ENCODE measurements at regions not wholly inside any gene's neighbourhood (a gene's known extent, or its start where the extent isn't known, plus 50 kb on each side); places are given as distances from the start of the nearest gene placed in this dataset.

DNA sequence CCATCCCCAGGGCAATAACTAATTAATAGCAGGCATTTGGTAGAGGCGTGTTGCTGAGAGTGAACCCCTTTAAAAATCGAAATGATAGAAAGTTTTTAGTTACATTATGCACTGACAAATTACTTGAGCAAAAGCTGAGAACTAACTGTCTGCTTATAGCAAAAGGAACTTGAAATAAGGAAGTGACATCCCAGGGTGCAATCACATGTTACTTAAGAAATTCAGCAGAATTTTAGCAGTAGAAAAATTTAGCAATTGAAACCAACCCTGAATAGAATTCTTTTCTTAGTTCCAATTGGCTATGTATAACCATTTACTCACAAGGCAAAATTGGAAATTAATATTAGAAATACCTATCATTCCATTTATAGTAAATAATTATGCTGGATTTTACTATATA is 139.5 kb upstream of the SAMSN1 start:
- Histone ChIP-seq H3K36me3 (no peaks in the 10 kb centered on the region), H3K27me3 (no peaks in the 10 kb centered on the region), H3K27ac (no peak overlapping the region), H3K9me3 (no peaks in the 10 kb centered on the region), H3K4me1 (no peaks in the 10 kb centered on the region), H3K4me3 (replicated peaks in 1 of 3) (no peak overlapping the region)
- TF ChIP-seq POLR2A (IDR thresholded peaks at IDR 0.05): no peak
- TF ChIP-seq, protein P1, sequence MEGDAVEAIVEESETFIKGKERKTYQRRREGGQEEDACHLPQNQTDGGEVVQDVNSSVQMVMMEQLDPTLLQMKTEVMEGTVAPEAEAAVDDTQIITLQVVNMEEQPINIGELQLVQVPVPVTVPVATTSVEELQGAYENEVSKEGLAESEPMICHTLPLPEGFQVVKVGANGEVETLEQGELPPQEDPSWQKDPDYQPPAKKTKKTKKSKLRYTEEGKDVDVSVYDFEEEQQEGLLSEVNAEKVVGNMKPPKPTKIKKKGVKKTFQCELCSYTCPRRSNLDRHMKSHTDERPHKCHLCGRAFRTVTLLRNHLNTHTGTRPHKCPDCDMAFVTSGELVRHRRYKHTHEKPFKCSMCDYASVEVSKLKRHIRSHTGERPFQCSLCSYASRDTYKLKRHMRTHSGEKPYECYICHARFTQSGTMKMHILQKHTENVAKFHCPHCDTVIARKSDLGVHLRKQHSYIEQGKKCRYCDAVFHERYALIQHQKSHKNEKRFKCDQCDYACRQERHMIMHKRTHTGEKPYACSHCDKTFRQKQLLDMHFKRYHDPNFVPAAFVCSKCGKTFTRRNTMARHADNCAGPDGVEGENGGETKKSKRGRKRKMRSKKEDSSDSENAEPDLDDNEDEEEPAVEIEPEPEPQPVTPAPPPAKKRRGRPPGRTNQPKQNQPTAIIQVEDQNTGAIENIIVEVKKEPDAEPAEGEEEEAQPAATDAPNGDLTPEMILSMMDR (IDR thresholded peaks at IDR 0.05): no peak
- 80 to 85% methylated on average over 2 of the region's 2 CpGs for WGBS, 2 donors
- no peak for DNase-seq
- intact Hi-C loops (cut with DNase I): no loop called here

DNA sequence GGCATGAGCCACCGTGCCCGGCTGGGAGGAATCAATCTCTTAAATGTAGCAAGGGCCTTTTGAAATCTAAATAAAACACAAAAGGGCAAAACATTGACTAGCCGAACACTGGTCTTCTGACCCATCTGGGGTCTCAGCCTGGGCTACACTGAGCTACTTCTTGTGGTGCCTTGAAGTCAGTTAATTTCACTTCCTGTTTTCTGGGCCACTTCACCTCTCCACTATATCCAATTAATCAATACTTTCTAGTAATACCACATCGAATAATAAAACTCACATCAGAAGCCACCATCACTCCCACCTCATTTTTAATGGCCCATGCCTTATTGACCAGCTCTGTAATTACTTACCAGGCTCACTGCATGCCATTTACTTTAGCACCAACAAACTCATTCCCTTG is 138.0 kb upstream of the SAMSN1 start:
- intact Hi-C loops (cut with DNase I): no loop called here
- Histone ChIP-seq H3K27me3 (no peaks in the 10 kb centered on the region), H3K9me3 (no peaks in the 10 kb centered on the region), H3K4me3 (replicated peaks in 1 of 3) (no peak overlapping the region), H3K27ac (no peak overlapping the region), H3K4me1 (no peaks in the 10 kb centered on the region), H3K36me3 (no peaks in the 10 kb centered on the region)
- no peak for TF ChIP-seq POLR2A (IDR thresholded peaks at IDR 0.05)
- TF ChIP-seq, protein P1 (IDR thresholded peaks at IDR 0.05): no peak
- 93 to 94% methylated on average over 4 of the region's 4 CpGs for WGBS, 2 donors
- no peak for DNase-seq

DNA sequence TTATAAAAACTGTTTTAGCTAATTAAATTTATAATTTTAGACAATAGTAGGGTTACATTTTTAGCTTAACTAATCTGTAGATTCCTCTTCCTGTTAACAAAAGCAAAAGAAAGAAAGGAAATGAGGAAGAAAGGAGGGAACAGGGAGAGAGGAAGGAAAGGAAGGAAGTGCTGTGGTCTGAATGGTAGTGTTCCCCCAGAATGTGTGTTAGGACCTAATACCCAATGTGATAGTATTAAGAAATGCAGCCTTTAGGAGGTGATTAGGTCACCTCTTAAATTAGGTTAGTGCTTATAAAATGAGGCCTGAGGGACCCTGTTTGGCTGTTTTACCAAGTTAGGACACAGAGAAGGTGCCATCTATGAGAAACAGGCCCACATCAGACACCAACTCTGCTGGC is 136.9 kb upstream of the SAMSN1 start:
- Histone ChIP-seq H3K9me3 (no peaks in the 10 kb centered on the region), H3K27me3 (no peaks in the 10 kb centered on the region), H3K27ac (no peak overlapping the region), H3K4me1 (no peaks in the 10 kb centered on the region), H3K4me3 (replicated peaks in 1 of 3) (no peak overlapping the region), H3K36me3 (no peaks in the 10 kb centered on the region)
- intact Hi-C loops (cut with DNase I): no loop called here
- no peak for DNase-seq
- TF ChIP-seq, protein P1 (IDR thresholded peaks at IDR 0.05): no peak
- no peak for TF ChIP-seq POLR2A (IDR thresholded peaks at IDR 0.05)

DNA sequence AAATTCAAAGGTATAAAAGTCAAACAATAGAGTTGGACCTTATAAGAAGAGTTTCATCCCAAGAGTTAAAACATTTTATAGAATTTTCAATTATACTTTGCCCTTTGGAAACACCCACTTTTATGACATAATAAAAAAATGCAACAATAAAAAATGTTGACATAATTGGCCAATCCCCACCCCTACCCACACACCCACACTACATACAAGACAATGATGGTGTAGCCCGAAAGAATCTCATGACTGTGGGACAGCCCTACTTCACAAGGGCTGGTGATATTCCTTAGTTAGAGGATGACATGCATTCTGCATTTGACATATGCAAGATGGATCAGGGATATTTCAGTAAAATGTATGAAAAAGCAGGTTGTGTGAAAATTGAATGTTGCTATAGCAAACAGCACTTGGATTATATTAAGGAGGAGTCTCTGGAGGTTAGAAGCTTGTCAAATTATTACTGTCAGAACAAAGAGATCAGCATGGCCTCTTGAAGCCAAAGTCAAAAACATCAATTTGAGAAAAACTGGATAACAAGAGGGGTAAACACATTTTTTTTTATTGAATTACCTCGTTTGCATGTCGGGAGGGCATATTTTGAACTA is 133.0 kb upstream of the SAMSN1 start:
- H3K4me3 ChIP-seq (replicated peaks in 1 of 3): no peak overlapping the region
- no peak overlapping the region for H3K27ac ChIP-seq
- no peaks in the 10 kb centered on the region for H3K9me3 ChIP-seq
- TF ChIP-seq, protein P1 (IDR thresholded peaks at IDR 0.05): no peak
- TF ChIP-seq POLR2A (IDR thresholded peaks at IDR 0.05): no peak
- H3K27me3 ChIP-seq: no peaks in the 10 kb centered on the region
- DNase-seq: no peak
- H3K36me3 ChIP-seq: no peaks in the 10 kb centered on the region
- intact Hi-C loops (cut with DNase I): no loop called here
- H3K4me1 ChIP-seq: no peaks in the 10 kb centered on the region
- 83 to 86% methylated on average over 3 of the region's 3 CpGs for WGBS, 2 donors

DNA sequence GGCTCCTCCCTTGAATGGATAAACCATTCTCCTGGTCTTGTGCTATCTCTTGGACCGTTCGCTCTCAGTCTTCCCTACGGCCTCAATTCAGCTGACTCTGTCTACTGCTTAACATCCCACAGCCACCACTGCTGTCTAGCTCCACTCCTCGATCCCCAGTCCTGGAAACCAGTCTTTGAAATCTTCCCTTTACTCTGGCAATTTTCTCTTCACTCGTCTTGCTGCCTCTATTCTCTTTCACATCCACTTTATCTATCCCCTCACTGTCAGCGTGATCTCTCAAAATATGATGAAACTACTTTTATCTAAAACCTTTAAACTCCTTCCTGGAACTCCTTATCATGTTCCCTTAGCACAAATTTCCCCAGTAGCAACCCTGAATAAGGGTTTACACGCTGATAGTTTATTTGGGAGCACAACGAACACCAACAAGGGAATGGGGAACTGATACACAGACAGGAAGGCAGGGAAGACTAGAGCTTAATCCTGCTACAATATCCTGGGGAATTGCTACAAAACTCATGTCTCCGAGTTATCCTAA is 131.6 kb upstream of the SAMSN1 start:
- TF ChIP-seq POLR2A (IDR thresholded peaks at IDR 0.05): no peak
- TF ChIP-seq, protein P1 (IDR thresholded peaks at IDR 0.05): no peak
- no peak overlapping the region for H3K27ac ChIP-seq
- H3K27me3 ChIP-seq: no peaks in the 10 kb centered on the region
- no peaks in the 10 kb centered on the region for H3K36me3 ChIP-seq
- DNase-seq: no peak
- WGBS, 2 donors: 83 to 84% methylated on average over 9 of the region's 9 CpGs
- intact Hi-C loops (cut with DNase I): no loop called here
- no peaks in the 10 kb centered on the region for H3K9me3 ChIP-seq
- H3K4me1 ChIP-seq: no peaks in the 10 kb centered on the region
- H3K4me3 ChIP-seq (replicated peaks in 1 of 3): no peak overlapping the region
